K562 (cell line): ENCODE measurements at regions not wholly inside any gene's neighbourhood (a gene's known extent, or its start where the extent isn't known, plus 50 kb on each side); places are given as distances from the start of the nearest gene placed in this dataset.

Experiments used
- ATAC-seq: fragments of 200-7000 bp; cut with Tn5 transposase; 3 replicates; pipeline ENCODE4 v1.9.1; 2020; ENCODE audit warnings: moderate library complexity
- BruUV-seq: library from RNA; stranded (reverse); fragments of 400-500 nt; replicated peaks from 2 replicates; lab custom pipeline; 2021; lab: Mats Ljungman, UMichigan
- CTCF ChIA-PET: fragments of 300-600 bp; formaldehyde crosslinking; extraction: SDS; loops from one replicate; lab custom pipeline; 2021; ENCODE audit warnings: low intra/inter-chr PET ratio; lab: Yijun Ruan, JAX
- POLR2A ChIA-PET: fragments of 300-600, 350-650 bp; sonication (Branson Sonifier 250); formaldehyde crosslinking; extraction: SDS; loops from one replicate; lab custom pipeline; 2021; ENCODE audit warnings: antibody characterized with exemption, inconsistent platforms; lab: Yijun Ruan, JAX
- DNase-seq, 4 experiments: peaks; one replicate each; pipeline versions ENCODE4 v3.0.0 to v3.0.0-alpha.2; 2011 to 2018; ENCODE audit warnings: low spot score in 3 of 4, mixed read lengths in 3 of 4; ENCODE audit errors: extremely low read depth in 1 of 4
- FAIRE-seq: peaks from 2 replicates; lab custom pipeline; 2011; peaks lifted over from hg19 to GRCh38; lab: Jason Lieb, UNC
- H2AFZ ChIP-seq: 2 replicates; pipeline ENCODE4 v1.6.0; 2011; ENCODE audit warnings: low read depth, low read length, control low read depth, inconsistent platforms
- H3K27ac ChIP-seq: fragments of 200-600 bp; 3 replicates; pipeline ENCODE4 v1.8.0; 2011; ENCODE audit warnings: low read depth, mild to moderate bottlenecking, control low read depth, inconsistent platforms, low read length, moderate library complexity, mixed read lengths; ENCODE audit errors: extremely low read depth
- H3K27me3 ChIP-seq, 2 experiments: fragments of 300-600 bp in 1 of 2; 2 replicates in 1 of 2; 3 replicates in 1 of 2; pipeline versions ENCODE4 v1.6.0 to v1.8.0; 2011; ENCODE audit warnings: inconsistent platforms in 2 of 2, low read length in 2 of 2, mild to moderate bottlenecking in 1 of 2, mixed read lengths in 1 of 2, moderate library complexity in 1 of 2; ENCODE audit not compliant: control insufficient read depth in 2 of 2, insufficient read depth in 2 of 2
- H3K36me3 ChIP-seq: fragments of 300-600 bp; 3 replicates; pipeline ENCODE4 v1.8.0; 2011; ENCODE audit warnings: mild to moderate bottlenecking, low read length, inconsistent platforms; ENCODE audit not compliant: control insufficient read depth, insufficient read depth
- H3K4me1 ChIP-seq, 2 experiments: fragments of 200-600 bp in 1 of 2; replicated peaks in 1 of 2; 2 replicates in 1 of 2; 3 replicates in 1 of 2; pipeline versions ENCODE4 v1.5.1 to v1.8.0; 2011; ENCODE audit warnings: inconsistent platforms in 2 of 2, low read length in 2 of 2, mild to moderate bottlenecking in 1 of 2, mixed read lengths in 1 of 2, moderate library complexity in 1 of 2; ENCODE audit not compliant: control insufficient read depth in 2 of 2, insufficient read depth in 2 of 2
- H3K4me2 ChIP-seq: 2 replicates; pipeline ENCODE4 v1.6.1; 2011; ENCODE audit warnings: low read length, control low read depth, inconsistent platforms, mixed read lengths; ENCODE audit not compliant: insufficient read depth
- H3K4me3 ChIP-seq: fragments of 200-600 bp; sonication (generic), shearing (Covaris generic); 2 replicates; pipeline ENCODE4 v1.5.1; 2016; ENCODE audit warnings: control low read depth, inconsistent platforms
- H3K79me2 ChIP-seq: fragments of 200-600 bp; 3 replicates; pipeline ENCODE4 v1.8.0; 2011; ENCODE audit warnings: low read length, inconsistent platforms; ENCODE audit not compliant: control insufficient read depth, insufficient read depth
- H3K9ac ChIP-seq, 2 experiments: 2 replicates each; pipeline versions ENCODE4 v1.6.0 to v1.6.1; 2011; ENCODE audit warnings: low read depth in 2 of 2, low read length in 2 of 2, control low read depth in 1 of 2, inconsistent platforms in 1 of 2, mild to moderate bottlenecking in 1 of 2, mixed read lengths in 1 of 2; ENCODE audit not compliant: insufficient read depth in 1 of 2
- H3K9me1 ChIP-seq: one replicate; pipeline ENCODE4 v1.6.0; 2011; ENCODE audit warnings: inconsistent platforms, mild to moderate bottlenecking, low read length, moderate library complexity; ENCODE audit not compliant: control insufficient read depth, insufficient read depth
- H3K9me3 ChIP-seq: replicated peaks from 2 replicates; pipeline ENCODE4 v1.5.1; 2011; ENCODE audit warnings: low read depth, low read length, inconsistent platforms; ENCODE audit not compliant: control insufficient read depth, insufficient read depth
- H4K20me1 ChIP-seq: replicated peaks from 2 replicates; pipeline ENCODE4 v1.6.1; 2011; ENCODE audit warnings: low read length, inconsistent platforms, mixed read lengths; ENCODE audit not compliant: control insufficient read depth, insufficient read depth
- CSDE1 ChIP-seq, 2 experiments: fragments of 450-650 bp; IDR thresholded peaks; 2 replicates each; pipeline ENCODE4 v1.6.1; 2016; ENCODE audit warnings: mild to moderate bottlenecking in 1 of 2
- ELK3 ChIP-seq: fragments of 450-650 bp; formaldehyde crosslinking; IDR thresholded peaks from 2 replicates; pipeline ENCODE4 v1.4.0; 2020; ENCODE audit warnings: mild to moderate bottlenecking
- ERF ChIP-seq: fragments of 450-650 bp; formaldehyde crosslinking; IDR thresholded peaks from 2 replicates; pipeline ENCODE4 v1.4.0; 2020; ENCODE audit warnings: mild to moderate bottlenecking, mixed read lengths
- ETV5 ChIP-seq: sonication (generic); formaldehyde crosslinking; IDR thresholded peaks from 2 replicates; pipeline ENCODE4 v1.4.0; 2020; ENCODE audit warnings: low read depth, mild to moderate bottlenecking, missing genetic modification reagents
- LEF1 ChIP-seq: fragments of 450-650 bp; IDR thresholded peaks from 2 replicates; pipeline ENCODE4 v1.6.1; 2016; ENCODE audit warnings: mild to moderate bottlenecking
- PHF21A ChIP-seq: fragments of 450-650 bp; IDR thresholded peaks from 2 replicates; pipeline ENCODE4 v1.6.1; 2017; ENCODE audit warnings: low read depth, borderline replicate concordance
- RBM22 ChIP-seq: fragments of 200-400 bp; formaldehyde crosslinking; IDR thresholded peaks from 2 replicates; pipeline ENCODE4 v1.6.1; 2018; ENCODE audit warnings: low read length, low read depth; ENCODE audit not compliant: poor library complexity, severe bottlenecking
- SUPT5H ChIP-seq: fragments of 450-650 bp; IDR thresholded peaks from 2 replicates; pipeline ENCODE4 v1.6.1; 2016
- ZNF232 ChIP-seq: sonication (generic); formaldehyde crosslinking; IDR thresholded peaks from 2 replicates; pipeline ENCODE4 v1.8.0; 2022; ENCODE audit warnings: mild to moderate bottlenecking, missing genetic modification reagents
- ZNF707 ChIP-seq: fragments of 250-450 bp; sonication (Bioruptor Pico); conservative IDR thresholded peaks from 2 replicates; pipeline ENCODE4 v1.8.0; 2022; ENCODE audit warnings: inconsistent platforms, mild to moderate bottlenecking, moderate library complexity
- WGBS: fragments of 100-300 bp; shearing (Covaris generic); methylation state at CpG from one replicate; pipeline ENCODE4 v1.1.6; 2016; ENCODE audit warnings: low coverage, mixed read lengths; ENCODE audit not compliant: insufficient coverage; ENCODE audit errors: missing lambda C conversion rate; 5-methylcytosine and 5-hydroxymethylcytosine counted together
- in situ Hi-C: fragments of 300-500 bp; cut with MboI; formaldehyde crosslinking; loops from 4 replicates; pipeline ENCODE4 v1.15.0; 2018; ENCODE audit warnings: inconsistent platforms, mixed read lengths
- intact Hi-C: fragments of 100-400 bp; cut with micrococcal nuclease; formaldehyde crosslinking; loops from 2 replicates; pipeline ENCODE4 v1.14.2; 2022
- TF ChIP-seq, protein P1 (sequence below): fragments of 450-650 bp; formaldehyde crosslinking; IDR thresholded peaks from 2 replicates; pipeline ENCODE4 v1.4.0; 2020; ENCODE audit warnings: mild to moderate bottlenecking, moderate library complexity
- TF ChIP-seq, protein P2 (sequence below): fragments of 200-400 bp; formaldehyde crosslinking; IDR thresholded peaks from 2 replicates; pipeline ENCODE4 v1.6.1; 2017; ENCODE audit warnings: mild to moderate bottlenecking, low read depth, low read length, moderate library complexity
- TF ChIP-seq, protein P3 (sequence below): sonication (generic); formaldehyde crosslinking; IDR thresholded peaks from 2 replicates; pipeline ENCODE4 v1.8.0; 2022; ENCODE audit warnings: mild to moderate bottlenecking, missing genetic modification reagents

DNA sequence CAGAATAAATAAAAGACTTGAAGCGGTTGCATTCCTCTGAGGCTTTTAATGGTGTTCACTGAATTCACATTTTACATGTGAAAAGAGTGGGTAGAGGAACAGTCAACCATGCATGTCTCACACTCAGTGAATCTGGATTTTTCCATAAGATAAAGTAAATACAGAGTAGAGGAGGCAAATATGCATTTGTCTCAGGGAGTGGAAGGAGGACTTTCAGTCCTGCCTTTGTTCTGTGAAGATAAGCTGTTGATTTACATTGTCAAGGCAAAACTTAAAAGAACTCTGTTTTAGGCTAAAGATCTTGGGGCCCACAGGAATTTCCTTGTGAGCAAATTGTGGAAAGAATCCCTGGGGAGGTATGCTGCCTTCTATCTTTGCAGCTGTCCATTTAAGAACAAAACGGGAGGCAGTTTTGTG lies 825.3 kb upstream of the MBL2 start:
- in situ Hi-C loops, result no loop called here
- POLR2A ChIA-PET, result no interaction called here
- no peak for FAIRE-seq

More for the DNA sequence above, 825.3 kb upstream of the MBL2 start:
- WGBS, result 0% methylated on average over 2 of the region's 2 CpGs
- intact Hi-C loops, result no loop called here
- H3K9ac ChIP-seq, result no peak overlapping the region
- CTCF ChIA-PET, result no interaction called here
- BruUV-seq, result no TSS peak
- no peaks in the 10 kb centered on the region for H3K9me1 ChIP-seq
- no peaks in the 10 kb centered on the region for H3K36me3 ChIP-seq
- H3K4me3 ChIP-seq, result no peak overlapping the region
- H3K27ac ChIP-seq, result no peak overlapping the region
- DNase-seq (no peak), ATAC-seq (no peak)
- no peaks in the 10 kb centered on the region for H3K79me2 ChIP-seq
- H3K9me3 ChIP-seq, result no peaks in the 10 kb centered on the region; the same call in 1 of the 2 replicates
- TF ChIP-seq, protein P1, sequence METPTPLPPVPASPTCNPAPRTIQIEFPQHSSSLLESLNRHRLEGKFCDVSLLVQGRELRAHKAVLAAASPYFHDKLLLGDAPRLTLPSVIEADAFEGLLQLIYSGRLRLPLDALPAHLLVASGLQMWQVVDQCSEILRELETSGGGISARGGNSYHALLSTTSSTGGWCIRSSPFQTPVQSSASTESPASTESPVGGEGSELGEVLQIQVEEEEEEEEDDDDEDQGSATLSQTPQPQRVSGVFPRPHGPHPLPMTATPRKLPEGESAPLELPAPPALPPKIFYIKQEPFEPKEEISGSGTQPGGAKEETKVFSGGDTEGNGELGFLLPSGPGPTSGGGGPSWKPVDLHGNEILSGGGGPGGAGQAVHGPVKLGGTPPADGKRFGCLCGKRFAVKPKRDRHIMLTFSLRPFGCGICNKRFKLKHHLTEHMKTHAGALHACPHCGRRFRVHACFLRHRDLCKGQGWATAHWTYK, result no peak
- TF ChIP-seq, protein P2, sequence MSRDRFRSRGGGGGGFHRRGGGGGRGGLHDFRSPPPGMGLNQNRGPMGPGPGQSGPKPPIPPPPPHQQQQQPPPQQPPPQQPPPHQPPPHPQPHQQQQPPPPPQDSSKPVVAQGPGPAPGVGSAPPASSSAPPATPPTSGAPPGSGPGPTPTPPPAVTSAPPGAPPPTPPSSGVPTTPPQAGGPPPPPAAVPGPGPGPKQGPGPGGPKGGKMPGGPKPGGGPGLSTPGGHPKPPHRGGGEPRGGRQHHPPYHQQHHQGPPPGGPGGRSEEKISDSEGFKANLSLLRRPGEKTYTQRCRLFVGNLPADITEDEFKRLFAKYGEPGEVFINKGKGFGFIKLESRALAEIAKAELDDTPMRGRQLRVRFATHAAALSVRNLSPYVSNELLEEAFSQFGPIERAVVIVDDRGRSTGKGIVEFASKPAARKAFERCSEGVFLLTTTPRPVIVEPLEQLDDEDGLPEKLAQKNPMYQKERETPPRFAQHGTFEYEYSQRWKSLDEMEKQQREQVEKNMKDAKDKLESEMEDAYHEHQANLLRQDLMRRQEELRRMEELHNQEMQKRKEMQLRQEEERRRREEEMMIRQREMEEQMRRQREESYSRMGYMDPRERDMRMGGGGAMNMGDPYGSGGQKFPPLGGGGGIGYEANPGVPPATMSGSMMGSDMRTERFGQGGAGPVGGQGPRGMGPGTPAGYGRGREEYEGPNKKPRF, result no peak
- TF ChIP-seq CSDE1 (IDR thresholded peaks at IDR 0.05), result no peak
- no peak for TF ChIP-seq ZNF707 (CRISPR knock-in tag)
- TF ChIP-seq LEF1, result no peak
- no peak for TF ChIP-seq PHF21A
- no peak for TF ChIP-seq ZNF232 (CRISPR knock-in tag)
- TF ChIP-seq RBM22, result no peak
- no peak for TF ChIP-seq SUPT5H
- TF ChIP-seq ELK3, result no peak
- no peak for TF ChIP-seq ETV5 (CRISPR knock-in tag)
- TF ChIP-seq ERF (CRISPR knock-in tag), result no peak
- TF ChIP-seq, protein P3, sequence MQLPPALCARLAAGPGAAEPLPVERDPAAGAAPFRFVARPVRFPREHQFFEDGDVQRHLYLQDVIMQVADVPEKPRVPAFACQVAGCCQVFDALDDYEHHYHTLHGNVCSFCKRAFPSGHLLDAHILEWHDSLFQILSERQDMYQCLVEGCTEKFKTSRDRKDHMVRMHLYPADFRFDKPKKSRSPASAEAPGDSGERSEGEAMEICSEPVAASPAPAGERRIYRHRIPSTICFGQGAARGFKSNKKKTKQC (CRISPR knock-in tag), result no peak
- H3K4me2 ChIP-seq, result no peak overlapping the region
- H4K20me1 ChIP-seq, result no peaks in the 10 kb centered on the region
- H2AFZ ChIP-seq, result no peak overlapping the region
- no peaks in the 10 kb centered on the region for H3K4me1 ChIP-seq
- H3K27me3 ChIP-seq, result no peaks in the 10 kb centered on the region
